ENCODE measurements at regions not wholly inside any gene's neighbourhood (a gene's known extent, or its start where the extent isn't known, plus 50 kb on each side); places are given as distances from the start of the nearest gene placed in this dataset.

DNA sequence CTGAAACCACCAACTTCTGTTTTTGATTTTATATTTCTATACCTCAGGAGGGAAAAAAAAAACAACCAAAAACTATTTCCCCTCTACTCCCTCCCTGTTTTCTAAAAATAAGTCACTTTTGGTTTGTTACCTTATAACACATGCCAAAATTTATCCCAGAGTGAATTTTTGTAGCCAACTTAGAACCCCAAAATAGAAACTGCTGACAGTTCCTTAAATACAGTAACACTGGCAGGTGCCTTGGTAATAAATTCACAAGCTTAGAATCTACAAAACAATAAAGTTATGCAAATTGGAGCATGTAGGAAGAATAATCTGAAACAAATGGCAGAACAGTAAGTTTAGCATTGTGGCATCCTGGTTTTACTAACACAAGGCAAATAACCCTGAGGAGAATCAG is 165.0 kb upstream of the HDAC9 start:
- Mint-ChIP-seq H3K27ac (no peak overlapping the region), H3K36me3 (no peaks in the 10 kb centered on the region), H3K9me3 (no peaks in the 10 kb centered on the region), H3K27me3 (ENCODE audit: low read depth) (no peaks in the 10 kb centered on the region), H3K4me1 (peaks cover 3% of the 10 kb centered on the region; the same call in 1 of the 2 replicates), H3K4me3 (no peak overlapping the region)
- DNase-seq (ENCODE audit: low spot score) = no peak
- ChIA-PET CTCF (no interaction called here), POLR2A (no interaction called here)
- no peak for ATAC-seq
- TF ChIP-seq CBFB (CRISPR knock-in tag; IDR thresholded peaks at IDR 0.05; ENCODE audit: low read depth) (no peak), ZNF232 (CRISPR knock-in tag; IDR thresholded peaks at IDR 0.05) (no peak), GABPB1 (CRISPR knock-in tag; IDR thresholded peaks at IDR 0.05) (no peak), SOX15 (CRISPR knock-in tag; IDR thresholded peaks at IDR 0.05) (no peak), FOXJ3 (CRISPR knock-in tag; IDR thresholded peaks at IDR 0.05; ENCODE audit: borderline replicate concordance) (no peak), SMAD4 (CRISPR knock-in tag; IDR thresholded peaks at IDR 0.05) (no peak), TEAD4 (CRISPR knock-in tag; IDR thresholded peaks at IDR 0.05) (no peak), ATF1 (CRISPR knock-in tag; IDR thresholded peaks at IDR 0.05) (no peak), KAT7 (CRISPR knock-in tag; IDR thresholded peaks at IDR 0.05; ENCODE audit: borderline replicate concordance) (no peak)
- TF ChIP-seq, protein P1, sequence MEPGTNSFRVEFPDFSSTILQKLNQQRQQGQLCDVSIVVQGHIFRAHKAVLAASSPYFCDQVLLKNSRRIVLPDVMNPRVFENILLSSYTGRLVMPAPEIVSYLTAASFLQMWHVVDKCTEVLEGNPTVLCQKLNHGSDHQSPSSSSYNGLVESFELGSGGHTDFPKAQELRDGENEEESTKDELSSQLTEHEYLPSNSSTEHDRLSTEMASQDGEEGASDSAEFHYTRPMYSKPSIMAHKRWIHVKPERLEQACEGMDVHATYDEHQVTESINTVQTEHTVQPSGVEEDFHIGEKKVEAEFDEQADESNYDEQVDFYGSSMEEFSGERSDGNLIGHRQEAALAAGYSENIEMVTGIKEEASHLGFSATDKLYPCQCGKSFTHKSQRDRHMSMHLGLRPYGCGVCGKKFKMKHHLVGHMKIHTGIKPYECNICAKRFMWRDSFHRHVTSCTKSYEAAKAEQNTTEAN (CRISPR knock-in tag; IDR thresholded peaks at IDR 0.05) = no peak
- TF ChIP-seq, protein P2, sequence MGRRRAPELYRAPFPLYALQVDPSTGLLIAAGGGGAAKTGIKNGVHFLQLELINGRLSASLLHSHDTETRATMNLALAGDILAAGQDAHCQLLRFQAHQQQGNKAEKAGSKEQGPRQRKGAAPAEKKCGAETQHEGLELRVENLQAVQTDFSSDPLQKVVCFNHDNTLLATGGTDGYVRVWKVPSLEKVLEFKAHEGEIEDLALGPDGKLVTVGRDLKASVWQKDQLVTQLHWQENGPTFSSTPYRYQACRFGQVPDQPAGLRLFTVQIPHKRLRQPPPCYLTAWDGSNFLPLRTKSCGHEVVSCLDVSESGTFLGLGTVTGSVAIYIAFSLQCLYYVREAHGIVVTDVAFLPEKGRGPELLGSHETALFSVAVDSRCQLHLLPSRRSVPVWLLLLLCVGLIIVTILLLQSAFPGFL (CRISPR knock-in tag; IDR thresholded peaks at IDR 0.05; ENCODE audit: borderline replicate concordance) = no peak
- TF ChIP-seq, protein P3, sequence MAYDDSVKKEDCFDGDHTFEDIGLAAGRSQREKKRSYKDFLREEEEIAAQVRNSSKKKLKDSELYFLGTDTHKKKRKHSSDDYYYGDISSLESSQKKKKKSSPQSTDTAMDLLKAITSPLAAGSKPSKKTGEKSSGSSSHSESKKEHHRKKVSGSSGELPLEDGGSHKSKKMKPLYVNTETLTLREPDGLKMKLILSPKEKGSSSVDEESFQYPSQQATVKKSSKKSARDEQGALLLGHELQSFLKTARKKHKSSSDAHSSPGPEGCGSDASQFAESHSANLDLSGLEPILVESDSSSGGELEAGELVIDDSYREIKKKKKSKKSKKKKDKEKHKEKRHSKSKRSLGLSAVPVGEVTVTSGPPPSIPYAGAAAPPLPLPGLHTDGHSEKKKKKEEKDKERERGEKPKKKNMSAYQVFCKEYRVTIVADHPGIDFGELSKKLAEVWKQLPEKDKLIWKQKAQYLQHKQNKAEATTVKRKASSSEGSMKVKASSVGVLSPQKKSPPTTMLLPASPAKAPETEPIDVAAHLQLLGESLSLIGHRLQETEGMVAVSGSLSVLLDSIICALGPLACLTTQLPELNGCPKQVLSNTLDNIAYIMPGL (CRISPR knock-in tag; IDR thresholded peaks at IDR 0.05) = no peak

DNA sequence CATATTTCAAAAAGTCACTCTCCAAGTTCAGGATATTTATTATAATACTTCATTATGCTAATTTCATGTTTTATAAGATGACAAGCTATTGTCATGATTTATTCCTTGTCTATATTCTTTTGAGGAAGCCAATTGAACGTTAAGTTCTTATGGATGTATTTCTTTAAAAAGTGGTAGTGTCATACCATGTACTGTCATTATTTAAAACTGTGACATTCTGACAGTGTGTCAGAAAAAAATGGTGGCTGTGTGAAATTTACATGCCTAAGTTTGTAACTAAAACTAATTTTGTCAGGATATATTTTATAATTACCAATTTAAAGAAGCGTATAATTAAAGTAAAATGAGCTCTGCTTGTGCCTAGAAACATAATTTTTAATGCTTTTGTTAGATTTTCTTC is 158.9 kb upstream of the HDAC9 start:
- ATAC-seq (no peak), DNase-seq (ENCODE audit: low spot score) (no peak)
- Mint-ChIP-seq H3K36me3 (peaks cover 9% of the 10 kb centered on the region), H3K27me3 (ENCODE audit: low read depth) (no peaks in the 10 kb centered on the region), H3K4me1 (no peaks in the 10 kb centered on the region), H3K4me3 (no peak overlapping the region), H3K9me3 (peaks cover 17% of the 10 kb centered on the region), H3K27ac (no peak overlapping the region)
- POLR2A ChIA-PET = no interaction called here
- TF ChIP-seq SMAD4 (CRISPR knock-in tag; IDR thresholded peaks at IDR 0.05) = no peak
- TF ChIP-seq, protein P4, sequence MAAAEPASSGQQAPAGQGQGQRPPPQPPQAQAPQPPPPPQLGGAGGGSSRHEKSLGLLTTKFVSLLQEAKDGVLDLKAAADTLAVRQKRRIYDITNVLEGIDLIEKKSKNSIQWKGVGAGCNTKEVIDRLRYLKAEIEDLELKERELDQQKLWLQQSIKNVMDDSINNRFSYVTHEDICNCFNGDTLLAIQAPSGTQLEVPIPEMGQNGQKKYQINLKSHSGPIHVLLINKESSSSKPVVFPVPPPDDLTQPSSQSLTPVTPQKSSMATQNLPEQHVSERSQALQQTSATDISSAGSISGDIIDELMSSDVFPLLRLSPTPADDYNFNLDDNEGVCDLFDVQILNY (CRISPR knock-in tag; IDR thresholded peaks at IDR 0.05) = no peak
- no peak for TF ChIP-seq RORB (CRISPR knock-in tag; IDR thresholded peaks at IDR 0.05)
- no peak for TF ChIP-seq NR2C2 (CRISPR knock-in tag; IDR thresholded peaks at IDR 0.05)
- TF ChIP-seq JUN (CRISPR knock-in tag; IDR thresholded peaks at IDR 0.05) = no peak
- no peak for TF ChIP-seq GRHL2 (CRISPR knock-in tag; IDR thresholded peaks at IDR 0.05; ENCODE audit: insufficient replicate concordance, severe bottlenecking)
- TF ChIP-seq, protein P5, sequence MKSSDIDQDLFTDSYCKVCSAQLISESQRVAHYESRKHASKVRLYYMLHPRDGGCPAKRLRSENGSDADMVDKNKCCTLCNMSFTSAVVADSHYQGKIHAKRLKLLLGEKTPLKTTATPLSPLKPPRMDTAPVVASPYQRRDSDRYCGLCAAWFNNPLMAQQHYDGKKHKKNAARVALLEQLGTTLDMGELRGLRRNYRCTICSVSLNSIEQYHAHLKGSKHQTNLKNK (CRISPR knock-in tag; IDR thresholded peaks at IDR 0.05) = no peak
- no peak for TF ChIP-seq PRRX2 (CRISPR knock-in tag; IDR thresholded peaks at IDR 0.05)
- TF ChIP-seq ZNF671 (CRISPR knock-in tag; IDR thresholded peaks at IDR 0.05) = no peak
- TF ChIP-seq, protein P6, sequence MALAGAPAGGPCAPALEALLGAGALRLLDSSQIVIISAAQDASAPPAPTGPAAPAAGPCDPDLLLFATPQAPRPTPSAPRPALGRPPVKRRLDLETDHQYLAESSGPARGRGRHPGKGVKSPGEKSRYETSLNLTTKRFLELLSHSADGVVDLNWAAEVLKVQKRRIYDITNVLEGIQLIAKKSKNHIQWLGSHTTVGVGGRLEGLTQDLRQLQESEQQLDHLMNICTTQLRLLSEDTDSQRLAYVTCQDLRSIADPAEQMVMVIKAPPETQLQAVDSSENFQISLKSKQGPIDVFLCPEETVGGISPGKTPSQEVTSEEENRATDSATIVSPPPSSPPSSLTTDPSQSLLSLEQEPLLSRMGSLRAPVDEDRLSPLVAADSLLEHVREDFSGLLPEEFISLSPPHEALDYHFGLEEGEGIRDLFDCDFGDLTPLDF (CRISPR knock-in tag; IDR thresholded peaks at IDR 0.05) = no peak
- CTCF ChIA-PET = no interaction called here
